Neuronal stem cell (in vitro differentiated cells): ENCODE measurements at regions not wholly inside any gene's neighbourhood (a gene's known extent, or its start where the extent isn't known, plus 50 kb on each side); places are given as distances from the start of the nearest gene placed in this dataset.
"Not testable (repeated sequence)": the region's sequence is repeated elsewhere in the genome, so short reads cannot be mapped to it uniquely, and the experiment has no call there.

Source experiments
- DNase-seq: peaks from one replicate; pipeline ENCODE4 v3.0.0-alpha.2; 2013; ENCODE audit warnings: low spot score
- H2AFZ ChIP-seq: one replicate; pipeline ENCODE4 v1.6.1; 2013; ENCODE audit warnings: mild to moderate bottlenecking, low read length, inconsistent platforms
- H2AK5ac ChIP-seq: 2 replicates; pipeline ENCODE4 v1.6.1; 2013; ENCODE audit warnings: low read depth, mild to moderate bottlenecking, inconsistent platforms, low read length, moderate library complexity, mixed read lengths
- H2BK120ac ChIP-seq: 2 replicates; pipeline ENCODE4 v1.6.1; 2013; ENCODE audit warnings: low read depth, mild to moderate bottlenecking, inconsistent platforms, low read length, moderate library complexity, mixed read lengths
- H2BK12ac ChIP-seq: one replicate; pipeline ENCODE4 v1.6.1; 2013; ENCODE audit warnings: low read length, inconsistent platforms
- H2BK15ac ChIP-seq: 2 replicates; pipeline ENCODE4 v1.6.1; 2013; ENCODE audit warnings: mild to moderate bottlenecking, low read length, inconsistent platforms, mixed read lengths
- H2BK5ac ChIP-seq: one replicate; pipeline ENCODE4 v1.6.1; 2013; ENCODE audit warnings: inconsistent platforms, mild to moderate bottlenecking, low read length, moderate library complexity
- H3K14ac ChIP-seq: one replicate; pipeline ENCODE4 v1.6.1; 2013; ENCODE audit warnings: low read length, inconsistent platforms
- H3K18ac ChIP-seq: 2 replicates; pipeline ENCODE4 v1.6.1; 2013; ENCODE audit warnings: low read length, inconsistent platforms
- H3K23ac ChIP-seq: 2 replicates; pipeline ENCODE4 v1.6.1; 2013; ENCODE audit warnings: low read depth, mild to moderate bottlenecking, mixed read lengths, low read length, inconsistent platforms; ENCODE audit not compliant: poor library complexity
- H3K27ac ChIP-seq: replicated peaks from 3 replicates; pipeline ENCODE4 v1.5.1; 2013; ENCODE audit warnings: low read length, inconsistent platforms
- H3K27me3 ChIP-seq, 3 experiments: 2 replicates each; pipeline ENCODE4 v1.6.1; 2013; ENCODE audit warnings: low read length in 3 of 3, mild to moderate bottlenecking in 2 of 3, inconsistent platforms in 1 of 3, low read depth in 1 of 3, mixed read lengths in 1 of 3, moderate library complexity in 1 of 3; ENCODE audit not compliant: control insufficient read depth in 3 of 3, insufficient read depth in 3 of 3
- H3K36me3 ChIP-seq, 2 donors: replicated peaks in 1 of 2; 2 replicates each; pipeline ENCODE4 v1.6.1; 2013; ENCODE audit warnings: low read length in 2 of 2; ENCODE audit not compliant: control insufficient read depth in 2 of 2, insufficient read depth in 2 of 2
- H3K4ac ChIP-seq: 2 replicates; pipeline ENCODE4 v1.6.1; 2013; ENCODE audit warnings: inconsistent platforms, mild to moderate bottlenecking, low read length, moderate library complexity
- H3K4me1 ChIP-seq, 2 donors: 1 replicate in 1 of 2; 2 replicates in 1 of 2; pipeline ENCODE4 v1.6.1; 2013; ENCODE audit warnings: low read length in 2 of 2, low read depth in 1 of 2; ENCODE audit not compliant: control insufficient read depth in 2 of 2, insufficient read depth in 1 of 2
- H3K4me2 ChIP-seq: one replicate; pipeline ENCODE4 v1.6.1; 2013; ENCODE audit warnings: mild to moderate bottlenecking, low read length, inconsistent platforms; ENCODE audit not compliant: insufficient read depth, poor library complexity, severe bottlenecking
- H3K4me3 ChIP-seq, 2 donors: 2 replicates each; pipeline ENCODE4 v1.5.1; 2013; ENCODE audit warnings: low read length in 2 of 2, mild to moderate bottlenecking in 2 of 2, inconsistent platforms in 1 of 2, moderate library complexity in 1 of 2
- H3K79me1 ChIP-seq: one replicate; pipeline ENCODE4 v1.6.1; 2013; ENCODE audit warnings: low read depth, mild to moderate bottlenecking, inconsistent platforms, low read length, moderate library complexity
- H3K9ac ChIP-seq: one replicate; pipeline ENCODE4 v1.6.1; 2013; ENCODE audit warnings: mild to moderate bottlenecking, low read depth, low read length, inconsistent platforms; ENCODE audit not compliant: poor library complexity
- H3K9me3 ChIP-seq, 2 donors: replicated peaks in 1 of 2; 2 replicates each; pipeline versions ENCODE3 to v1.6.1; 2013; ENCODE audit warnings: low read length in 2 of 2, mild to moderate bottlenecking in 2 of 2, inconsistent platforms in 1 of 2, low read depth in 1 of 2, mixed read lengths in 1 of 2, moderate library complexity in 1 of 2; ENCODE audit not compliant: control insufficient read depth in 2 of 2, insufficient read depth in 1 of 2
- H4K8ac ChIP-seq: one replicate; pipeline ENCODE4 v1.6.1; 2013; ENCODE audit warnings: low read depth, mild to moderate bottlenecking, inconsistent platforms, low read length, moderate library complexity
- H4K91ac ChIP-seq: one replicate; pipeline ENCODE4 v1.6.1; 2013; ENCODE audit warnings: low read length, low read depth, mild to moderate bottlenecking, inconsistent platforms; ENCODE audit not compliant: poor library complexity
- WGBS, 2 donors: extraction: QIAGEN DNeasy Blood & Tissue Kit; methylation state at CpG; one replicate each; pipeline ENCODE4 v1.1.7; 2013; ENCODE audit warnings: missing lambda C conversion rate in 2 of 2, mixed read lengths in 1 of 2; ENCODE audit not compliant: insufficient read length in 2 of 2, insufficient replicate concordance in 1 of 2; ENCODE audit errors: extremely low coverage in 2 of 2; 5-methylcytosine and 5-hydroxymethylcytosine counted together

- not testable (repeated sequence) for H2BK5ac ChIP-seq, H3K18ac ChIP-seq, DNase-seq, H3K4me2 ChIP-seq, H2BK15ac ChIP-seq, H2BK120ac ChIP-seq, H3K4me3 ChIP-seq, H2BK12ac ChIP-seq, H3K4me1 ChIP-seq, H3K4ac ChIP-seq, H3K14ac ChIP-seq, H2AK5ac ChIP-seq, H4K8ac ChIP-seq, H4K91ac ChIP-seq, H3K79me1 ChIP-seq, H3K27ac ChIP-seq, H3K36me3 ChIP-seq, H2AFZ ChIP-seq, H3K27me3 ChIP-seq, H3K9me3 ChIP-seq, H3K23ac ChIP-seq, H3K9ac ChIP-seq
- WGBS, 2 donors: no CpG with 5 or more reads among the region's 28 CpGs
Measured at GRCh38 chr14:82814339-82814738, 1280.7 kb upstream of the SEL1L start.

- no peak overlapping the region for H2AK5ac ChIP-seq
- no peak overlapping the region for H3K9ac ChIP-seq
- no CpG with 5 or more reads among the region's 4 CpGs for WGBS, 2 donors
- no peak overlapping the region for H2BK15ac ChIP-seq
- no peak for DNase-seq
- H3K23ac ChIP-seq: no peak overlapping the region
- H3K4ac ChIP-seq: no peak overlapping the region
- no peak overlapping the region for H3K14ac ChIP-seq
- no peak overlapping the region for H3K4me3 ChIP-seq
- no peaks in the 10 kb centered on the region for H3K79me1 ChIP-seq
- no peak overlapping the region for H2AFZ ChIP-seq
- no peak overlapping the region for H4K91ac ChIP-seq
- no peak overlapping the region for H2BK12ac ChIP-seq
- no peak overlapping the region for H2BK120ac ChIP-seq
- H3K18ac ChIP-seq: no peak overlapping the region
- peaks cover 0 to 8% of the 10 kb centered on the region in 2 donors for H3K4me1 ChIP-seq
- no peak overlapping the region for H4K8ac ChIP-seq
- H3K4me2 ChIP-seq: no peak overlapping the region
- no peaks in the 10 kb centered on the region for H3K36me3 ChIP-seq
- no peaks in the 10 kb centered on the region for H3K27me3 ChIP-seq
- no peaks in the 10 kb centered on the region for H3K9me3 ChIP-seq
- no peak overlapping the region for H3K27ac ChIP-seq
- no peak overlapping the region for H2BK5ac ChIP-seq
Measured at GRCh38 chr14:82830596-82830995, 1296.9 kb upstream of the SEL1L start.

GRCh38 chr14:82836256-82836950 is 1302.8 kb upstream of the SEL1L start:
- Histone ChIP-seq H3K4me1 (no peaks in the 10 kb centered on the region), H3K27ac (no peak overlapping the region), H4K8ac (no peak overlapping the region), H2AK5ac (no peak overlapping the region), H3K9me3 (no peaks in the 10 kb centered on the region), H2BK120ac (no peak overlapping the region), H3K4me3 (no peak overlapping the region), H2BK12ac (no peak overlapping the region), H3K14ac (no peak overlapping the region), H3K9ac (no peak overlapping the region), H3K36me3 (no peaks in the 10 kb centered on the region), H3K27me3 (no peaks in the 10 kb centered on the region), H2BK5ac (no peak overlapping the region), H3K18ac (no peak overlapping the region), H4K91ac (no peak overlapping the region), H3K23ac (no peak overlapping the region), H3K4ac (no peak overlapping the region), H3K79me1 (no peaks in the 10 kb centered on the region), H3K4me2 (no peak overlapping the region), H2BK15ac (no peak overlapping the region), H2AFZ (no peak overlapping the region)
- DNase-seq: no peak
- no CpG with 5 or more reads among the region's 5 CpGs for WGBS, 2 donors

GRCh38 chr14:82837611-82838140 is 1304.0 kb upstream of the SEL1L start:
- WGBS, 2 donors: no CpG with 5 or more reads among the region's 3 CpGs

More at GRCh38 chr14:82837611-82838140, 1304.0 kb upstream of the SEL1L start:
- Histone ChIP-seq H3K14ac (no peak overlapping the region), H3K23ac (no peak overlapping the region), H3K9ac (no peak overlapping the region), H3K4me2 (no peak overlapping the region), H3K27ac (no peak overlapping the region), H2BK5ac (no peak overlapping the region), H3K18ac (no peak overlapping the region), H2BK12ac (no peak overlapping the region), H3K27me3 (no peaks in the 10 kb centered on the region), H3K4ac (no peak overlapping the region), H2BK120ac (no peak overlapping the region), H4K8ac (no peak overlapping the region), H2AFZ (no peak overlapping the region), H2AK5ac (no peak overlapping the region), H2BK15ac (no peak overlapping the region), H3K79me1 (no peaks in the 10 kb centered on the region), H3K4me3 (no peak overlapping the region), H4K91ac (no peak overlapping the region), H3K9me3 (no peaks in the 10 kb centered on the region), H3K36me3 (no peaks in the 10 kb centered on the region), H3K4me1 (no peaks in the 10 kb centered on the region)
- DNase-seq: no peak
